Dedifferentiated amniotic fluid mesenchymal stem cell (primary cell): ENCODE measurements at regions not wholly inside any gene's neighbourhood (a gene's known extent, or its start where the extent isn't known, plus 50 kb on each side); places are given as distances from the start of the nearest gene placed in this dataset.

ENCODE experiments used
- DNase-seq: peaks from one replicate; pipeline ENCODE4 v3.0.0-alpha.2; 2016; ENCODE audit errors: extremely low spot score

DNA sequence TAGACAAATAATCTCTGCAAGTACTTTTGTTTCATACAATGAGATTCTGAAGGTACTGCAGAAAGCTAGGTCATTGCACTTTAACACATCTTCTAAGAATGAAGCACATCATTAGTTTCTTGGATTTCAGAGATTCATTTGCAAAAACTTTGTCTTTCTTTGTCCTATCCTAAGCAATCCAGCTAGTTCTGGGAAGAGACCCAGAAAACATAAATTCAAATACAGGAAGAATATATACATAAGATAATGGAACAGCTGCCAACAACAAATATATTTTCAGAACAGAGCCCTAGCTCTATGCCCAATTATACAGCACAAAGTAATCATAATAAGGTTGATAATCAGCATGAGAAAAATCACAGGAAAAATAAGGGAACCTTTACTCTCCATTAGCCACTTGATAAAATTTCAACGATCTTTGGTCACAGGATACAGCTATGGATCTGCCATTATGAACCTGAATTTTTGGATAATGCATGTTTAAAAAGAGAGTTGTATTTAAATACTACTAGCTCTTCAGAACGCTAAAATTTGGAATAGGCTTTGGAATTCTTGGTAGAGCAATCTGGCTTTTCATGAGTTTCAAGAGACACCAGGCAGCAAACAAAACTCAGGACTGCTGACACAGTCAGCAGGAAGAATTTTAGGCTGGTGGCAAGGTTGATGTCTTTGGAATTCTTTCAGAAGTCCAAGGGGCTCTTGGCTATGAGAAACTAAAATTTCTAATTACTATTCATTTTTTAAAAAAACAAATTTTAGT is 250.4 kb upstream of the SMIM21 start:
- DNase-seq, result no peak

DNA sequence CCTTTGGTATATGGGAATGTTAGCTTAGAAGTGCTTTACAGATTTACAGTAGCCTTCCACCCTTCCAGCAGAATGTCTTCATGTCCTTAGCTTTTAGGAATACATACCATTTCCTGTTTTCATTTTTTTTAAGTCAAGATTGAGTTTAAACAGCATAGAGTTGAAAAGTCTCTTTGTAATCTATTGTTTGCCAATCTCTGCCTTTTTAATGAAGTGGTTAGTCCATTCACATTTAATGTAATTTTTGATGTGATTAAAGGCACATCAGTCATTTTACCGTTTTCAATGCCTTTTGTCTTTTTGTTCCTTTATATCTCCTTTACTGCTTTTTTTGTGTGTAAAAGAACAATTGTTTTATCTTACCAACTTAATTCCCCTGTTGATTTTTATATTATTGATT is 233.4 kb upstream of the SMIM21 start:
- no peak for DNase-seq

DNA sequence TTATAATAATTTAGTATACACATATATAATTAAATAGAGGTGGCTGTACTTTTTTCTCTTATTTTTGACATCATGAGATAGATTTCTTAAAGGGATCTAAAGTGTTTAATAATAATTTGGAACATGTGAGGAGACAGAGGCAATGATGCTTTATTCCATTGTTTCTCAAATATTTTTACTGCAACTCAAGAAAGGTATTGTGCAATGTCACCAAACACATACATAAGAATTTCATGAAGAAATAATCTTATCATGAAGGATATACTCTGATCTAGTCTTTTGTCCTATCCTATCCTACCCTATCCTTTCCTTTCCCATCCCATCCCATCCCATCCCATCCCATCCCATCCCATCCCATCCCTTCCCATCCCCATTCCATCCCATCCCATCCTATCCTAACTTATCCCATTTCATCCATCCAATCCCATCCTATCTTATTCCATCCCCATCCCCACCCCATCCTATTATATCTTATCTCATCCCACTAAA is 232.1 kb upstream of the SMIM21 start:
- DNase-seq, result no peak

DNA sequence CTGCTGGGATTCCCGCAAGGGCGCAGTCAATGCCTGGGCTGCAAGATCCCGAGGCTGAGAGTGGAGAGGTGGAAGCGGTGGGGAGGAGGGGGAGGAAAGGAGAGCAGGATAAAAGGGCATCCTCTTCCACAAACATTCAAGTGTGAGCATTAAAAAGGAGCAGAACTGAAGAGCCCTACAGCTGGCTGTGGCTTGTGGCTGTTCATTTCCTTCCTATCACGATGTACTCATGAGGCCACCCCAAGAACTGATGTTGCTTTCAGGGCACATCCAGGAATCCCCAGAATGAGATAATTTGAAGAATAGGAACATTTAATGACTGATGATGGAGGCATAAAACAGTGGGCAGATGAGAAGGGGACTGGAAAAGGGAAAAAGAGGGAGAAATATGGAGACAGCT is 230.8 kb upstream of the SMIM21 start:
- no peak for DNase-seq

DNA sequence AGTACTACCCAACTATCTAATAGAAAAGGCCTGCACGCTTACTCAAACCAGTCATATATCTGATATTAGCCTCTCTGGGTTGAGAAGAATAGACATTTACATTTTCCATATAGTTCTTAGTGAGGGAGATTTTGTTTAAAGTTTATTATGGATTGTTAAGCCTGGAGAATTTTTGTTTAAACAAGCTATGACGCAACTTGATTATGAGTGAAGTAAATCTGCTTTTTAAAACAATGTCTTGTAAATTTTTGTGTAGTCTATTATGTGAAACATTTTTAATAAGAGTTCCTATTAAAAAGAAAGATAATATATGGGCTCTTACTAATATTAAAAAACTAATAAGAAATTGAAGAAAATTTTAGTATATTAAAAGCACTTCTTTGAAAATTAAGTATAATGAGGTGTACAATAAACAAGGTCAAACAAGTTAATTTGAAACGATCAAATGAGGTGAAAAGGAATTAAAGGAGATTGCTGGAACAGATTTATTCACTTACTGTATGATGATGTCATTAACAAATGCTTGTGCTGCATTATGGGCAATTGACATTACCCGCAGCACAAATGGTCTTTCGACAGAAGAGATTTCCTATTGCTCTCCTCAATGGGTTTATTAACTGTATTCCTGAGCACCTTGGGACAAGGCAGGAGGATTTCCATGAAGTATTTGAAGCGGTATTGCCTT is 229.2 kb upstream of the SMIM21 start:
- no peak for DNase-seq

DNA sequence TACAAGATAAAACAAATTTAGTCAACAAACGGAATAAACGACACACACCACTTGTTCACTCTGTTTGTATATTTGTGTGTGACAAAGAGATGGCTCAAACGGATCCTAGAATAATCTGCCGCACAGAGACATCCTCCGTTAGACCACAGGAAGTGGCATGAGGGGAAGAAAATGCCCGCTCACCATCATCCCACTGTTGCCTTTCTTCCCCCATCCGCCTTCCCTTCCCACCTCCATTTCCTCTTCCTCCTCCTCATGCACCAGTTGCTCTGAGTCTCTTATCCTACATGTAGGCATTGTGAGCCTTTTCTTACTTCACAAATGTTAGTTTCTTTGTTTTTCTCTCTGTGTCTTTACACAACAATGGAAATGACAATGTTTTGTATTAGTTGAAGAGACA is 228.5 kb upstream of the SMIM21 start:
- DNase-seq, result no peak

DNA sequence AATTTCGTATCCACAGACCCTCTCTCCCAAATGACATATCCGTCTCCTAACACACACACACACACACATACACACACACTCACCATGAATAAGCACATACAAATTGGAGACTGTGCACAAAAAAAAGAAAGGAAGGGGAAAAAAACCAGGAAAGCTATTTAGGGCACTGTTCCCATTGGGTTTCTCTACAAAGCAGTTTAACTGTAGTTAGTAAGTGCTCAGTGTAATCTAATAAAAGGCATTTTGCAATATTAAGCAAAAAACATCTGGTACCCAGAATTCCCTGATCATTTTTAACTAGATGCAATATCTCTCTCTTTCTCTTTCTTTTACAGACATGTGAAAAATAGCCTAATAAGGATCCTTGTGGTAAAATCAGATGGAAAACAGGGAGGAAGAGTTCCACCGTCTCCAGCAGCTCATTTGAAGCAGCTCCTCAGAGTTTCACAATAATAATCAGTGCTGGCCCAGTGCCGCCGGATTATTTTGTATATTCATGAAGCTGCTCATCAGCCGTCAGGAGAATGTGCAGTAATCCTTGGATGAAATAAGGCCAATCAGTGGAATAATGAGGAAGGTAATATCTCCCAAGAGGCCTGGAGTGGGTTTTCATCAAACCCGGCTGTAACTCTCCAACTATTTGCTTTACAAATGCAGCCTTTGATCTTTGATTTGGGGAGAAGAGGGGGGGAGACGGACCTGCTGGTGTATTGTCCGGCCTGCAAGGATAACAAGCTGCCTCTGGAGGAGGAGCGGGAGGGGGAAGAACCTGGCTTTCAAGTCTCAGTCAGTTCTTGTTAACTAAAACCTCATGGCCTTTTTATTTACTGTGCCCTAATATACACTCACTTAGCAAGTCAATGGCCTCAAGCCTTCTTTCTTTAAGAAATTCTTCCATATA is 227.6 kb upstream of the SMIM21 start:
- DNase-seq, result no peak

DNA sequence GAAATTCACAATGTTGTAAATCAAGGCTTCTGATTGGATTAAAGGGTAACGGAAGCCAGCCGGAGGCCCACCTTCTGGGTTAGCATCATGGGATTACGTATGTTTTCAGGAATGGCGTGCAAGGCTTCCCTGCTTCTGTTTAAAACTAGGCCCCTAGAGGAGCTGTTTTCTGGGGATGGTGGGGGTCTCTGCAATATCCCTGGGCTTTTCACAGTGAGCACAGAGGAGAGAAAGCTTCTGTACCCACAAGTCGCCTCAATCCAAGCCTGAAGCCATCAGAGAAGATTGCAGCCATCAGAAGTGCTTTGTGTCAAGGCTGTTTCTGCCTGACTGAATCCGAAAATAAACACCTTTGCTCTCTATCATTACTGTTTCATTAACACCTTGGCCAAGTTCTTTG is 226.9 kb upstream of the SMIM21 start:
- DNase-seq, result no peak

DNA sequence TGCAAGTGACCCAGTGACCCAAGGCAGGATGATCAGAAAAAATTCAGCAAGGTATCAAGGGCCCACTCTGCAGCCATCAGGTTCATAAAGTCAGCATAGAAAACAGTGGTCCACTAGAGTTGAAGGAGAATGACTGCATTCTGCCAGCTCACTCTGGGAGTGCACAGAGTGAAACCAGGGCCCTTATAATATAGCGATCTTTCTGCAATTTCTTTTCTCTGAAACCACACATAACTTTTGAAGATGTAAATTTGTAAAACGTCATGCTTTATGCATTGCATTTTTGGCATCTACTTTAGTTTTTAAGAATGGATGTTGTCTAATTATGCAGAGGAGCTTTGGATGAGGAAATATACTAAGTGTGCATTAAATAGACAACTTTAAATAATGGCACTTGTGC is 225.0 kb upstream of the SMIM21 start:
- DNase-seq, result no peak

DNA sequence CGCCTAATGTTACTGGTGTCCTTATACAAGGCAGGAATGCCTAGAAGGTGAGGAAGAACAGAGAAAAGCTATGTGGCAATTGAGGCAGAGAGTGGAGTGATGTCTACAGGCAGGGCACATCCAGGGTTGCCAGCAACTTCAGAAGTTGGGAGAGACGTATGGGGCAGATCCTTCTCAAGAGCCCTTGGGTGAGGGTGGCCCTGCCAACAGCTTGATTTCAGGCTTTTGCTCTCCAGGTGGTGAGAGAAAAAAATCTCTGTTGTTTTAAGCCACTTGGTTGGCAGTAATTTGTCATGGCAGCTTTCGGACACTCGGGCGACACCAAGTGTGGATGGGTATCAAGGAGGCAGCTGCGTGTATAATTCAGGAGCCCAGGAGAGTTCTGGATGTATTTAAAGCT is 217.4 kb upstream of the SMIM21 start:
- DNase-seq, result no peak

DNA sequence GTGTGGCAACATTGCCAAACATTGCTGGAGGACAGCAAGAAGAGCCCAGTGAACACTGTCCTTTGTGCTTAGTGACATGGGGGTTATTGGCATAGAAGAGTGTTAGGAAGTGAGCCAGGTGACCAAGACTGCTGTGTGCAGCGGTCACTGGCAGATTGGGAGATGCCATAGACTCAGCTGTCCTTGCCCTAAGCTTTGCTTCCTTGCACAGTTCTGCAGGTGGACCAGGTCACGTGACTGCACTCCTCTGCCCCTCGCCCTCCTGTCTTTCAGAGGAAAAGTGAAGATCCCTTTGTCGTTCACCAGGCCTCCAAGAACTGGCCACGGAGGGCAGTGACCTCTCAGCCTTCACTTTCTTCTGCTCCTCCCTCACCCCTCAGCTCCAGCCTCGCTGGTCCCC is 215.6 kb upstream of the SMIM21 start:
- DNase-seq, result no peak

DNA sequence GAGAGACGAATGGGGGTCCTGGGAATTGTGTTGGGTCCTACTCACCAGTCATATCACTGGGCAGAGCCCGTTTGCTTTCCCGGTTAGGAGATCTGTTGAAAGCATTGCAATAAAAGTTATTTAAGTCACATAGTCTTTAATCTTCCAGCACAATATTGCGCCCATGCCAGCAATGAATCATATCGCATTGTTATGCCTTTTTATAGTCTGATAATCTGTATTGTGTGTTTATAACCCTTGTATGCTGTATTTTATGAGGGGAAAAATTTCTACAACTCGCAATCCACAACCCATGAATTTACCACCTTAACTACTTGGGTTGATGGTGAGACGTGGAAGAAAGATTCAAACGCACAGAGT is 211.9 kb upstream of the SMIM21 start:
- no peak for DNase-seq

DNA sequence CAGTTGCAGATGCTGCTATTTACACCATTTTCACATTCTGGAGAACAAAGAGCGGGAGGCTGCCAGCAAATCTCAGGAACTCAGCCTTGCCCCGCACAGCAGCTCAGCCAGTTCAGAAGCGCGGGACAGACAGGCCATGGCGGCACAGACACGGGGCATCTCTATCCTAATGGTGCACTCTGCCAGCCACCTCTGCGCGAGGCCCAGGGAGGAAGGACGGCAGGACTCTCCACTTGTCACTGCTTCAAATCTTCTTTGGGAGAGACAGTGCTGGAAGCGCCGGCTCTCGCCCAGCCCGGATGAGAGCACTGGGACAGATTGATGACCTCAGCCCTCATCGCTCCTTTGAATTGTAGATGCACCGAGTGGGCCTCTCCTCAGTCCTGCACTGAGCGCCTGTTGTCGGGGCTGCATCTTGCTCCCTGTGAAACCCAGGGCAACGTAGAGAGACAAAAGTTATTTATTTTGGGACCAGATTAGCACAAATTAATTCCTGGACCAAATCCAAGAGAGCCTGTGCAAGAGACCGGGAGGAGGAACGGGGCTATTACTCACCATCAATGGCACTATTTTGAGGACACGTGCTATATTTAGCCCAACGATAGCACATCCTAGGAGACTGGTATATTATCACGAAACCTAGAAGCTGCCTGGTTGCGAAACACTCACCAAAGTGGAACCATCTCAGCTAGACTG is 211.4 kb upstream of the SMIM21 start:
- DNase-seq, result no peak

DNA sequence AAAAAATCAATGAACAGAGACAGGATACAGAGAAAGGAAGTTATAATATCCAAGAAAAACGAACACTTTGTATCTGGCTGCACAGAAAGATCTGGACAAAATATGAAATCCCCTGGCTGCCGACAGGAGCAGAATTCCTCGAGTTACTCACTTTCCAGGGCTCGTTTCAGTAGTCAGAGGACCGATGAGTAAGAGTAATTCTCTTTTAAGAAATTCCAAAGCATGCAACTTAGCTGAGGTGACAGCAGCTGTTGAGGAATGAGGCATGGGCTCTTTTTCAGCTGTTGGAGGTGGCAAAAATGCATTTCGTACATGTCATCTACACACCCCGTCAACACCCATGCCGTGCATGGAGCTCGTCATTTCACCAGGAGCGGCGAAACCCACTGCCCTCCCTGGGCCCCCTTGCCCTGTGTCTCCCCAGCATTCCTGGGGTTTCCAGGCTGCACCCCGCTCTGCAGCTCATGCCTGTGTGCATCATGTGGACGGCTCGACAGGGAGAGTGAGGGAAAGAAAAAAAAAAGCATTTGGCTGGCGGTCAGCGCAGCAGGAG is 210.8 kb upstream of the SMIM21 start:
- peak; percentile 54 for DNase-seq

DNA sequence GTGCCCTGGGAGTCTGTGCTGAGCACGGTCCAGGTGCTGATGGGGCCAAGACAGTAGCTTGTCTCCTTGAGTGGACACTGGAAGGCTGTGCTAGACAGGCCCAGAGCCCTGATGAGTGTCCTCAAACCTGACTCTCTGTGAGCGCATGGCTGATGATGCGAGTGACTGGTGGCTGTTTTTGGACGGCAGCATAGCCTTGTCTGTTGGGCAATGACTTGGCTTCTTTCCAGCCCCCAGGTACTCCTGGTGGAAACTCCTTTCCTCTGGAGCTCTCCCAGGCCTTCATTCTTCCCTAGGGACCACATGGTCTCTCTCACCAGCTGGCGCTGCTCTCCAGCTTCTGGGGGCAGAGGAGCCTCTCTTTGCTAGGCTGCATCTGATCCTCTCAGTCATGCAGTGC is 207.6 kb upstream of the SMIM21 start:
- DNase-seq, result no peak

DNA sequence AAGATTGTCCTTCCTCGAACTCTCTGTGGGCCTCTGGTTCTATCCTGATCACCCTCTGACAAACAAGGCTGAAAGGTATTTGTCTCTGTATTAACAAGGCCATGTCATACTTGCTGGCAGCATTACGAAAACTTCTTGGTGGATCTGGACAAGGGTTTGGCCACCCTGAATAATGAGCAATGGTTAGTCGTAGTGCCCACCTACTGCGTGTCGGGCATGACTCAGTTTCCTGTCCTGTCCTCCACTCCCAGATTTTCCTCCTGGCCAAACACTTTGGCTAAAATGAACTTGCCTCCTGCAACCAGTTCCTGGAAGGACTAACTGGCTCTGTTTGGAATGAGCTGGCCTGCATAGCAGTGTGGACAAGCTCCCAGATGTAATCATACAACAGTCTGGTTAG is 198.5 kb upstream of the SMIM21 start:
- DNase-seq, result no peak

DNA sequence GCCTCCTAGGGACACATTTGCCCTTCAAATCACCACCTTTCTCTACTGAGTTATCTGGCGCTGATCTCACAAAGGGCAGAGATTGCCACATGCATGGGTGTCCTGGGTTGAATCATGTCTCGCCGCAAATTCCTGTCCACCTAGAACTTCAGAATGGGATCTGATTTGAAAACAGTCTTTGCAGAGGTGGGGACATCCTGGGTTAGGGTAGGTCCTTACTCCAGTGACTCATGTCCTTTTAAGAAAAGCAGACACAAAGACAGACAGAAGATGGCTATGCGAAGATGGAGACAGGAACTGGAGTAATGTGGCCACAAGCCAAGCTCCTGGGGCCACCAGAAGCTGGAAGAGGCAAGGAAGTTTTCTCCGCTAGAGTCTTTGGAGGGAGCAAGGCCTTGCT is 197.4 kb upstream of the SMIM21 start:
- no peak for DNase-seq

DNA sequence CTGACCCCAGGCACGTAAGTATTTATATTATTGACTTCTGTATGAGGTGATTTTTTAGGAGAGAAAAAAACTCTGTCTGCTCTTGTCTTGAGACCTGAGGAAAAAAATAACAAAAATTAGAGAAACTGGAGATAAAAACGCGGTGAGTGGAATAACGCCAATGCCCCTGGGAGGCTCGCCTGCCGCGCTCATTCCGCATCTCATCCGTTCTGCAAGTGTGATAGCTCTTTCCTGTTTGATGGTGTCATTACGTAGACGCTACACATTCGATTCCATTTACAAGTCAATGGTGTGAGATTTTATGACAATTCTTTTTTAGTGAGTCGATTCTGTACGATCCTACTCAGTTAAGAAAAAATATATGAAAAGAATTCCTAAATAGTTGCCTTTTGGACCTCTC is 194.3 kb upstream of the SMIM21 start:
- DNase-seq, result no peak

DNA sequence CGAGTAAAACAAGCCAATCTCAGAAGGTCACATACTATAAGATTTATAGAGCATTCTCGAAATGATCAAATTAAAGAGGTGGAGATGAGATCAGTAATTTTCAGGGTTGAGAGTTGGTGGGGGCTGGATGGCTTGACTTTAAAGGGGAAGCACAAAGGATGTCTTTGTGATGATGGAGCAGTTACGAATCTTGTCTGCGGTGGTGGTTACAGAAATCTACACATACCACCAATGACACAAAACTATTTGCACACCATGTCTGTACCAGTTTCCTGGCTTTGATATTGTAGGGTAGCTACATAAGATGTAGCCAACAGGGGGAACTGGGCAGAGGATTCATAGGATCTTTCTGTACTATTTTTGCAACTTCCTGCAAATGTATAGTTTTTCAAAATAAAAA is 190.6 kb upstream of the SMIM21 start:
- DNase-seq, result no peak

DNA sequence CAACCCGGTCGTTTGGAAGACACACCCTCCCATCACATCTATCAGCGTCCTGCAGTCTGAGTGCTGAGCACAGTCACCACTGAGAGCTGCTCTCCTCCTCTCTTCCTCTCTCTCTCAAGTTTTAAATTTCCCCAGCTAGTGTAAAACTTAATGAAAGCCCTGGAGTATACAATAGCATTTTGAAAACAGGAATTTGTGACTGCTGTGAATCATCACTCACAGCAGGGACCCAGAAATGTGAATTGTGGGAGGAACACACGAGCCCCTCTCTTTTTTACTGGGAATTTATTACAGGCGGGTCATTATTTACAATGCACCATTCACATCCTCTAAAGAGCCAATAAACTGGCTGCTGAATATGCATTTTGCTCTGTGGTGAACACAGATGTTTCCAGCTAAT is 185.0 kb upstream of the SMIM21 start:
- DNase-seq, result no peak

DNA sequence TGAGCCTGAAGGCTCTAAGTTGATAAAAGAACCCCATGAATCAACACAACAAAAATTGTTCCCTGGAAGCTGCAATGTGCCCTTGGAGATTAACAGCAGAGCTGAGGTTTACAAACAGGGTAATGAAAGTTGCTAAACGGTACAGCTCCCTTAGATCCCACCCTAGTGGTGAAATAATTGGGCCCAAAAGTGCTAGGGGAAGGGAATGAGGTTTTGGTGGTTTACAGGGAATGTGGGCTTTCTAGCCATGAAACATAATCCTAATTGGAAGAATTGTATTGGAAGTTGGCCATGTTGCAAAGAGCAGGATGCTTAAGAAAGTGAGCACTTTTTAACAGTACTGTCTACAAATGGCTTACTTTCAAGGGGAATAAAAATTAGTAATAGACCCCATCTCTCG is 180.2 kb upstream of the SMIM21 start:
- DNase-seq, result no peak

DNA sequence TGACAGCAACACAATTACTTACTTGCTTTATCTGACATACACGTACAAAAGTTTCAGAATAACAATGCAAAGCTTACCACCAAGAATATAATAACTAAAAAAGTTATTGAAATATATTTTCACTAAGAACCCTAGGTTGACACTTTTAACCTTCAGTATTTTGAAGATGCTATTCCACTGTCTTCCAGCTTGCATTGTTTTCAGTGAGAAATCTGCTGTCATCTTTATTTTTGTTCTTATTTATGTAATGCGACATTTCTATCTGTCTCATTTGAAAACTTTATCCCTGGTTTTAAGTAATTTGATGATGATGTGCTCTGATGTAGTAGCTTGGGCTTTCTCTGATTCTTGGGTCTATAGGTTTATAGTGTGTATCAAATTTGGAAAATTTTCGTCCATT is 165.0 kb upstream of the SMIM21 start:
- DNase-seq, result no peak
